GM19328 (cell line): ENCODE measurements at regions not wholly inside any gene's neighbourhood (a gene's known extent, or its start where the extent isn't known, plus 50 kb on each side); places are given as distances from the start of the nearest gene placed in this dataset.
"Not testable (repeated sequence)": the region's sequence is repeated elsewhere in the genome, so short reads cannot be mapped to it uniquely, and the experiment has no call there.

Source experiments
- ATAC-seq: cut with Tn5 transposase; IDR thresholded peaks from one replicate; pipeline ENCODE4 v1.9.1; 2021; ENCODE audit warnings: mild to moderate bottlenecking, moderate library complexity; ENCODE audit not compliant: unreplicated experiment

- not testable (repeated sequence) for ATAC-seq
Measured at GRCh38 chr6:74343321-74343720, 647.3 kb downstream of the CD109 start.

GRCh38 chr6:74334722-74335121, 638.7 kb downstream of the CD109 start:
- ATAC-seq = no peak

GRCh38 chr6:74333406-74333805, 637.4 kb downstream of the CD109 start:
- ATAC-seq = no peak

- no peak for ATAC-seq
Measured at GRCh38 chr6:74320715-74321114, 624.7 kb downstream of the CD109 start.

GRCh38 chr6:74320074-74320473, 624.1 kb downstream of the CD109 start:
- no peak for ATAC-seq

- ATAC-seq = no peak
Measured at GRCh38 chr6:74319292-74319691, 623.3 kb downstream of the CD109 start.

GRCh38 chr6:74318738-74319137, 622.7 kb downstream of the CD109 start:
- no peak for ATAC-seq

GRCh38 chr6:74312081-74312480, 616.1 kb downstream of the CD109 start:
- ATAC-seq = no peak

- ATAC-seq = no peak
Measured at GRCh38 chr6:74311431-74311830, 615.4 kb downstream of the CD109 start.

- ATAC-seq = no peak
Measured at GRCh38 chr6:74289884-74290283, 593.9 kb downstream of the CD109 start.

GRCh38 chr6:74287932-74288331, 591.9 kb downstream of the CD109 start:
- no peak for ATAC-seq

GRCh38 chr6:74287441-74287840, 591.4 kb downstream of the CD109 start:
- ATAC-seq = no peak

GRCh38 chr6:74284284-74284683, 588.3 kb downstream of the CD109 start:
- no peak for ATAC-seq

GRCh38 chr6:74283532-74283931, 587.5 kb downstream of the CD109 start:
- ATAC-seq = no peak

GRCh38 chr6:74282143-74282689, 586.2 kb downstream of the CD109 start:
- no peak for ATAC-seq

- ATAC-seq = no peak
Measured at GRCh38 chr6:74280130-74280692, 584.2 kb downstream of the CD109 start.

GRCh38 chr6:74277777-74278186, 581.8 kb downstream of the CD109 start:
- ATAC-seq = no peak

- no peak for ATAC-seq
Measured at GRCh38 chr6:74273541-74273940, 577.5 kb downstream of the CD109 start.

GRCh38 chr6:74269600-74269858, 573.5 kb downstream of the CD109 start:
- no peak for ATAC-seq

GRCh38 chr6:74268815-74269599, 573.0 kb downstream of the CD109 start:
- no peak for ATAC-seq

- no peak for ATAC-seq
Measured at GRCh38 chr6:74259981-74260380, 564.0 kb downstream of the CD109 start.

GRCh38 chr6:74256781-74257180, 560.8 kb downstream of the CD109 start:
- ATAC-seq = no peak

GRCh38 chr6:74256381-74256780, 560.4 kb downstream of the CD109 start:
- no peak for ATAC-seq
